BLaER1 treated with 17β-estradiol and CSF1 and Interleukin-3, amounts not matched to agents 10 nM and 100 nM (cell line): ENCODE measurements at regions not wholly inside any gene's neighbourhood (a gene's known extent, or its start where the extent isn't known, plus 50 kb on each side); places are given as distances from the start of the nearest gene placed in this dataset.

ENCODE experiments used
- H3K27ac ChIP-seq, 11 experiments: shearing (Covaris generic); formaldehyde crosslinking; 2 replicates each; pipeline ENCODE4 v1.8.1; 2022
- H3K27me3 ChIP-seq, 11 experiments: shearing (Covaris generic); formaldehyde crosslinking; 2 replicates each; pipeline ENCODE4 v1.8.1; 2022
- H3K36me3 ChIP-seq, 11 experiments: shearing (Covaris generic); formaldehyde crosslinking; 2 replicates each; pipeline ENCODE4 v1.8.1; 2022
- H3K4me1 ChIP-seq, 10 experiments: shearing (Covaris generic); formaldehyde crosslinking; 2 replicates each; pipeline ENCODE4 v1.8.1; 2022
- H3K4me2 ChIP-seq, 11 experiments: shearing (Covaris generic); formaldehyde crosslinking; 2 replicates each; pipeline ENCODE4 v1.8.1; 2022
- H3K4me3 ChIP-seq, 10 experiments: shearing (Covaris generic); formaldehyde crosslinking; 2 replicates each; pipeline ENCODE4 v1.8.1; 2022
- H3K9ac ChIP-seq, 11 experiments: shearing (Covaris generic); formaldehyde crosslinking; 2 replicates each; pipeline ENCODE4 v1.8.1; 2022
- H3K9me3 ChIP-seq, 11 experiments: shearing (Covaris generic); formaldehyde crosslinking; replicated peaks in 1 of 11; 2 replicates each; pipeline ENCODE4 v1.8.1; 2022
- H4K20me1 ChIP-seq, 11 experiments: shearing (Covaris generic); formaldehyde crosslinking; 2 replicates each; pipeline ENCODE4 v1.8.1; 2022
- Cebpa-rat ChIP-seq, 11 experiments: shearing (Covaris generic); IDR thresholded peaks; 2 replicates each; pipeline ENCODE4 v1.8.1; 2022

DNA sequence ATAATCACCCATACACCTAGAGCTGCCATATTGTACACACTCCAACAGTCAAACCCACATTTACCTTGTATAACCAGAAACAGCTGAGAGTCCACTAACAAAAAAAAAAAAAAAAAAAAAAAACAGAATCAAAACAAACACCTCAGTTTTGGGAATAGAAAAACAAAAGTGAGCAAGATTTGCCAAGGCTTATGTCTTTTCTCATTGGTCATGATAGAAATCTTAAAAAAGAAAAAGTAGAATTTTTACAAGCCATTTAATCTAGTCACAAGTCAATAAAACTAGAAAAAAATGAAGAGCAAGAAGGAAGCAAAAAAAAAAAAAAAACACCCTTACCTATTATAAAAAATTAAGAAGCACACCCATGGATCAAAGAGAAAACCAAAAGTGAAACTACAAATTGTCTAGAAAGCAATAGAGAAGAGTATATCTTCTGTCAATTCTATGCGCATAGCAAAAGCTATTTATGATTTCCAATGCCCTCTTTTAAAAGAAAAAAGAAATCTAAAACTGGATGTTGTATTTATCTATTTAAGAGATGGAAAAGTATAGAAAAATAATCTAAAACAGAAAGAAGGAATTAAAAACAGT lies 113.2 kb upstream of the GALNT2 start:
- peaks cover 0 to 6% (median 0%) of the 10 kb centered on the region in 11 experiments; a peak in 1 of 22 replicates for H3K9me3 ChIP-seq
- TF ChIP-seq Cebpa-rat (IDR thresholded peaks at IDR 0.05) = no peak
- no peaks in the 10 kb centered on the region for H3K27me3 ChIP-seq
- no peaks in the 10 kb centered on the region for H3K36me3 ChIP-seq
- H3K27ac ChIP-seq = no peak overlapping the region
- H3K4me1 ChIP-seq = no peaks in the 10 kb centered on the region
- H3K4me3 ChIP-seq = no peak overlapping the region
- no peak overlapping the region for H3K4me2 ChIP-seq
- no peak overlapping the region for H3K9ac ChIP-seq
- H4K20me1 ChIP-seq = no peaks in the 10 kb centered on the region

GRCh38 chr1:229964281-229964680 lies 102.8 kb upstream of the GALNT2 start:
- Histone ChIP-seq H3K9ac (no peak overlapping the region), H4K20me1 (no peaks in the 10 kb centered on the region), H3K4me3 (no peak overlapping the region), H3K4me1 (no peaks in the 10 kb centered on the region), H3K27ac (no peak overlapping the region), H3K9me3 (0 out of 22 replicates have a peak, but pooled peaks cover 0 to 5% (median 0%) of the 10 kb centered on the region in 11 experiments), H3K27me3 (no peaks in the 10 kb centered on the region), H3K36me3 (no peaks in the 10 kb centered on the region), H3K4me2 (no peak overlapping the region)
- no peak for TF ChIP-seq Cebpa-rat (IDR thresholded peaks at IDR 0.05)

- TF ChIP-seq Cebpa-rat (IDR thresholded peaks at IDR 0.05) = no peak
- no peaks in the 10 kb centered on the region for H3K4me1 ChIP-seq
- H3K4me3 ChIP-seq = no peak overlapping the region
- H4K20me1 ChIP-seq = no peaks in the 10 kb centered on the region
- H3K27ac ChIP-seq = no peak overlapping the region
- H3K9ac ChIP-seq = no peak overlapping the region
- H3K36me3 ChIP-seq = no peaks in the 10 kb centered on the region
- no peaks in the 10 kb centered on the region for H3K27me3 ChIP-seq
- H3K4me2 ChIP-seq = no peak overlapping the region
- peaks cover 7 to 24% (median 14%) of the 10 kb centered on the region in 11 experiments for H3K9me3 ChIP-seq
Measured at GRCh38 chr1:229970714-229971113, 96.3 kb upstream of the GALNT2 start.

DNA sequence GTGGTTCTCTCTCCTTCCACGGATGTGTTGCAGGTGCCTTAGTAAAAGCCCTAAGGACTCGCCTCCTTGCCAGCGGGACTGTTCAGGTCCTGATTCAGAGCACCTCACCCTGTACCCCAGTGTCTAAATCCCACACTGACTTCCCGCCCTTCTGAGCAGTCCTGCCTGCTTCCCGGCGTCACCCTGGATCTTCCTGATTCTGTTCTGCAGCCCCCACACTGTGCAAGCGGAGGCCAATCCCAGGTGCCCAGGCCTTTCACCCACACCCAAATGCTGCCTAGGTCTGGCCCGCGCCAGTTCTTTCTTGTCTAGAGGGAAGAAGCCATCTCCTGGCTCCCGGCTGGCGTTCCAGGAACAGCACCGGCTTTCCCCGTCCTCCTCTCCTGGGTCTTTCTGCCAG lies 95.9 kb upstream of the GALNT2 start:
- Histone ChIP-seq H3K4me3 (no peak overlapping the region), H3K36me3 (no peaks in the 10 kb centered on the region), H3K9me3 (peaks cover 12 to 29% (median 18%) of the 10 kb centered on the region in 11 experiments), H4K20me1 (no peaks in the 10 kb centered on the region), H3K27ac (no peak overlapping the region), H3K27me3 (no peaks in the 10 kb centered on the region), H3K4me1 (no peaks in the 10 kb centered on the region), H3K4me2 (no peak overlapping the region), H3K9ac (no peak overlapping the region)
- no peak for TF ChIP-seq Cebpa-rat (IDR thresholded peaks at IDR 0.05)

- H4K20me1 ChIP-seq = no peaks in the 10 kb centered on the region
- H3K4me1 ChIP-seq = no peaks in the 10 kb centered on the region
- TF ChIP-seq Cebpa-rat (IDR thresholded peaks at IDR 0.05) = no peak
- peaks cover 16 to 39% (median 31%) of the 10 kb centered on the region in 11 experiments for H3K9me3 ChIP-seq
- H3K4me2 ChIP-seq = no peak overlapping the region
- no peaks in the 10 kb centered on the region for H3K36me3 ChIP-seq
- H3K27me3 ChIP-seq = no peaks in the 10 kb centered on the region
- no peak overlapping the region for H3K9ac ChIP-seq
- no peak overlapping the region for H3K4me3 ChIP-seq
- H3K27ac ChIP-seq = no peak overlapping the region
Measured at GRCh38 chr1:229972600-229973296, 94.3 kb upstream of the GALNT2 start.

DNA sequence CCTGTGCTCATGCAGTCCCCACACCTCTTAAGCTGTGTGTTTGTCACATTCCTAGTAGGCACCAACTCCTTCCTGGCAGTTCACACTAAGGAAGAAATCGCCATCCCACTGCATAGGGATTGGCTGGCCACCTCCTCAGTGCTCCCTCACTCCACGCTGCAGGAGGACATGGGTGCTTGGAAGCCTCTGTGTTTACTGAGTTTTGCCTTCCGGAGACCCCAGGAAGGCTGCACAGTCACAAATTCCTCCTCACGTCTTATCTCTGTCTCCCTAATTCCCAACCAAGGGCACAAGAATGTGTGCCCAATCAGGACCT lies 93.8 kb upstream of the GALNT2 start:
- no peak for TF ChIP-seq Cebpa-rat (IDR thresholded peaks at IDR 0.05)
- H3K27ac ChIP-seq = no peak overlapping the region

GRCh38 chr1:229975047-229975446 lies 92.0 kb upstream of the GALNT2 start:
- TF ChIP-seq Cebpa-rat (IDR thresholded peaks at IDR 0.05) = no peak

More for the DNA sequence above, 93.8 kb upstream of the GALNT2 start:
- H3K4me1 ChIP-seq = no peaks in the 10 kb centered on the region
- H3K4me3 ChIP-seq = no peak overlapping the region
- no peaks in the 10 kb centered on the region for H4K20me1 ChIP-seq
- H3K9me3 ChIP-seq = peaks cover 19 to 42% (median 33%) of the 10 kb centered on the region in 11 experiments
- H3K27me3 ChIP-seq = no peaks in the 10 kb centered on the region
- no peak overlapping the region for H3K4me2 ChIP-seq
- H3K9ac ChIP-seq = no peak overlapping the region
- no peaks in the 10 kb centered on the region for H3K36me3 ChIP-seq

GRCh38 chr1:229980009-229980408 lies 87.0 kb upstream of the GALNT2 start:
- Histone ChIP-seq H3K36me3 (no peaks in the 10 kb centered on the region), H4K20me1 (no peaks in the 10 kb centered on the region), H3K4me3 (no peak overlapping the region), H3K4me1 (peaks cover 0 to 15% (median 10%) of the 10 kb centered on the region in 10 experiments; a peak in 14 of 20 replicates), H3K4me2 (no peak overlapping the region), H3K27ac (no peak overlapping the region), H3K9ac (no peak overlapping the region), H3K27me3 (no peaks in the 10 kb centered on the region), H3K9me3 (peaks cover 17 to 40% (median 30%) of the 10 kb centered on the region in 11 experiments)
- TF ChIP-seq Cebpa-rat (IDR thresholded peaks at IDR 0.05) = no peak

More at GRCh38 chr1:229975047-229975446, 92.0 kb upstream of the GALNT2 start:
- H3K4me1 ChIP-seq = no peaks in the 10 kb centered on the region
- no peaks in the 10 kb centered on the region for H3K27me3 ChIP-seq
- no peaks in the 10 kb centered on the region for H3K36me3 ChIP-seq
- H3K27ac ChIP-seq = no peak overlapping the region
- H3K9ac ChIP-seq = no peak overlapping the region
- H4K20me1 ChIP-seq = no peaks in the 10 kb centered on the region
- peaks cover 19 to 42% (median 36%) of the 10 kb centered on the region in 11 experiments for H3K9me3 ChIP-seq
- no peak overlapping the region for H3K4me2 ChIP-seq
- no peak overlapping the region for H3K4me3 ChIP-seq

- H3K4me1 ChIP-seq = peaks cover 0 to 23% (median 18%) of the 10 kb centered on the region in 10 experiments; a peak in 17 of 20 replicates
- no peak overlapping the region for H3K4me3 ChIP-seq
- H4K20me1 ChIP-seq = no peaks in the 10 kb centered on the region
- no peak overlapping the region for H3K9ac ChIP-seq
- no peak overlapping the region for H3K27ac ChIP-seq
- H3K4me2 ChIP-seq = no peak overlapping the region
- H3K36me3 ChIP-seq = no peaks in the 10 kb centered on the region
- no peak for TF ChIP-seq Cebpa-rat (IDR thresholded peaks at IDR 0.05)
- no peaks in the 10 kb centered on the region for H3K27me3 ChIP-seq
- H3K9me3 ChIP-seq = peaks cover 4 to 23% (median 13%) of the 10 kb centered on the region in 11 experiments; a peak in 16 of 22 replicates
Measured at GRCh38 chr1:229981736-229982135, 85.3 kb upstream of the GALNT2 start.
